Suppressor macrophage treated with lipopolysaccharide for 4 hours (primary cell): ENCODE measurements at regions not wholly inside any gene's neighbourhood (a gene's known extent, or its start where the extent isn't known, plus 50 kb on each side); places are given as distances from the start of the nearest gene placed in this dataset.

Source experiments
- DNase-seq: peaks from one replicate; pipeline ENCODE4 v3.0.0-alpha.2; 2020

DNA sequence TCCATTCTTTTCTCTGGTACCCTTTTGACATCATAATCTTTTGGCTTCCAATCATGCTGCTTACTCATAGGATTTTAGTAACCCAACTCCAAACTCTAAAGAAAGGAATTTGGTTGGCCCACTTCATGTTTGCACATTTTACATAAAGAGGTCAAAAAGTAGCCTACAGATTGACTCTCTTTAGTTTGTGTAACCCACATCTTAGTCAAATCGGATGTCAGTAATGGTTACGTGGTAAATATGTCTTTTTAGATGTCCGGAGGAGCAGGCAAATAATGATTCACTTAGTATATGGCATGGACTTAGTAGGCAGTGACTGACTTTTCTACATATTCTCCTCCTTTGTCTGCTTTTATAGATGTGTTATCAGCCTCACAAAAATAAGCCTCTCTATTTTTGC is 711.6 kb upstream of the FOXG1 start:
- no peak for DNase-seq

DNA sequence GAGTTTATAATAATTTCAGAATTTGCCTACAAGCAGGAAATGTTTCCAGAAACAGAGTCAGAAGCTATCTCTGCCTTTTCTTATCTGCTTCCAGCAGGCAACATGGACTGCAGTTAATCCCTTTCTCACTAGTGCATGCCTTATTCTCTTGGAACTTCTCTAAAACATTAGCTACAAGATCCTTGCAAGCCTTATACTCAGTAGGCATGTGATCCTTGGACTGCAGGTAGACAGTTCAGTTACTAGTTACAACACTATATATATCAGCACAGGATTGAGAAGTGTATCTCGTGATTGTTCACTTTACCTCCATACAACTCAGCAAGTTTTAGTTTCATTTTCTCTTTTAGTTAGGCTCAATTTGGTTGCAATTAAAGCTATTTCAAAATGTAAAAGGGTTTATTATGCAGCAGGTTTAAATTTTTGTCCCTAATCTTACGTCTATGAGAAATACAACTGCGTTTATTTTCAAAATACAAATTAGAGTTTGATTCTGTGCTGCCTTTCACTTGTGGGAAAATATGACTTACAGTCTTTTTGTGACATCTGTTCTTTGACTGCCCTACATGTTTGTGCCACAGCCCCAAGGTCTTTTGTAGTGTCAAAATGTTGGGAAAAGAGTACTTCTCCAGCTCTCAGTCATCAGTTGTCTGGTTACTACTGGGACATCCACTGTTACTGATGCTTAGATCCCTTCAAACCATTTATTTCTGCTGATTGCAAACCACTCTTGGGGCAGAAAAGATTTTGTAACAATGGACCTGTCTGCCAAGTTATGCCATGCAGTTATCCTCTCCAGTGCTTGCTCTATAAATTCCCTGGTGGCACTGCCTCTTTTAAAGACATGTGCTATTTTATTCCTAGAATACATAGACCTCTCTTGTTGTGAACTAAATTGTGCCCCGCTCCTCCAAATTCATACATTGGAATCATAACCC is 709.0 kb upstream of the FOXG1 start:
- DNase-seq: peak; percentile 10

DNA sequence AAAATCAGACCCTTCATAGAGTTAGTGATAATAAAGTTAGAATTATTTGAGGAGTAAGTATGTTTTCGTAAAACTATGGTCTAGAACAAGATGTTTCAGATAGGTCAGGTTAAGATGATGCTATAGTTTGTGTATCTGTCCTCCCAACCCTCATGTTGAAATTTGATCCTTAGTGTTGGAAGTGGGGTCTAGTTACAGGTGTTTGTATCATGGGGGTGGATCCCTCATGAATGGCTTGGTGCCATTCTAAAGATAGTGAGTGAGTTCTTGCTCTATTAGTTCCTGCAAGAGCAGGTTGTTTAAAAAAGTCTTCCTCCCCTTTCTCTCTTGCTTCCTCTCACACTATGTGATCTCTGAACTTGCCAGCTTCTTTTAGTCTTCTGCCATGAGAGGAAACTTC is 707.3 kb upstream of the FOXG1 start:
- DNase-seq: no peak

DNA sequence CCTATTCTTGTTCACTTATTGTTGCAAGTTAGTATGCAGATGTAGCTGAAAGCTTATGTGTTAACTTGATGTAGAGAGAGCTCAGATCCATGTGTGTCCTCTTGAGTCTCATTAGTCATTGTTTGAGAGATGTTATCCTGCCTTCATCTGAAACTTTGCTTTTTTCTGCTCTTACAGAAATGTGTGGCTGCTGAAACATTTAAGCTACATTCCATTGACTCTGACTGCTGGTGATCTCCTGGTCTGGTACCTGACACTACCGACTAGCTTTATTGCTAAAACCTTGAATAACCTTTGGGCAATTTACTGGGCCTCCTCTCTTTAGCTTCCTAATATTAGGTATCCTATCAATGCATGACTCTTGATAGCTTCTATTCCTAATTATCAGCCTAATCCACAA is 705.6 kb upstream of the FOXG1 start:
- no peak for DNase-seq

DNA sequence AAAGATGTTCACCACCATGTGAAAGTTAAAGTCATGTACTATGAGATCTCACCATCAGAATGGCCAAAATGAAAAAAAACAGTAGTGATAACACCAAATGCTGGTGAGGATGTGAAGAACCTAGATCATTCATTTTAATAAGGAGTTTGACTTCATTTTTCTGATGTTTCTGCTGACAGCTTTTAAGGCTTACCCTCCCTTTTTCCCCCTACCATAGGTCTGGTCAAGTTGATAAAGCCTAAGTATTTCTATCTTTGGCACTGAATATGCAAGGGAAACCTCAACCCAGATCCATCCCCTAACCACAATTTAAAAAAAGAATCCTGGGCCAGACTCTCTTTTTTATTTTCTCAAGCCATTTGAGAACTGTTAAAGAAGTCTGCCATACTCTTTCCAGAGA is 689.6 kb upstream of the FOXG1 start:
- no peak for DNase-seq

DNA sequence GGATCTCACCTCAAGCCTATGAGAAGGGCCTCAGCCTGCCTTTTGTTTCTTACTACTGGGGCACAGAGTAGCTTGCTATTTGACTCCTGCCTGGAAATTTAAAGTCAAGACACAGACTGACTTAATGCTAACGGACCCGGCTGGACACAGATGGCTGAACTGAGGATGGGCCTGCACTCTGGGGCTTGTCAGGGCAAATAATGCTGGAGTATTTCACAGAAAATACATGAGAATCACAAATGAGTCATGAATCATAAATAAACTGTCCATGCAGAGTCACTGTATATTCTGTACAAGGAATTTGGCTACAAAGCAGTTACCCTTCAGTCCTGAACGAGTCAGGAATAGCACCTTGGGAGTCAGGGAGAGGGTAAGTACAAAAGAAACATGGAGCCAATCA is 683.2 kb upstream of the FOXG1 start:
- DNase-seq: no peak

DNA sequence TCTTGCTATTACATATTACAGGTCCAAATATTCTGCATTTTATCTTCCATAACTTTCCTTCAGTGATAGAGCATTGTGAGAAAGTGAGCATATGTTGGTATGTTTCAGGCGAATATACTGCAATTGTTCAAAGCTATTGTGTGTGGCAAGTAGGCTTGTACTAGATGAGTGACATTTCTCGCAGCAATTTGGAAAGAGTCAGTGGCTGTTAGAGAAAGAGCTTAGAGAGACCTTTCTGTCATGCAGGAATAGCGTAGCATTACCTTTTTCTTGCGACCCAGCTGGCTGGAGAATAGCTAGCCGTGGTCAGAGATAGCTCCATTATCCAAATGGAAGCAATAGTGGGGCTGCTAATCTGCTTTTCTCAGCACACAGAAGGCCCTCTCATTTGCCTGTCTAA is 678.5 kb upstream of the FOXG1 start:
- DNase-seq: no peak

DNA sequence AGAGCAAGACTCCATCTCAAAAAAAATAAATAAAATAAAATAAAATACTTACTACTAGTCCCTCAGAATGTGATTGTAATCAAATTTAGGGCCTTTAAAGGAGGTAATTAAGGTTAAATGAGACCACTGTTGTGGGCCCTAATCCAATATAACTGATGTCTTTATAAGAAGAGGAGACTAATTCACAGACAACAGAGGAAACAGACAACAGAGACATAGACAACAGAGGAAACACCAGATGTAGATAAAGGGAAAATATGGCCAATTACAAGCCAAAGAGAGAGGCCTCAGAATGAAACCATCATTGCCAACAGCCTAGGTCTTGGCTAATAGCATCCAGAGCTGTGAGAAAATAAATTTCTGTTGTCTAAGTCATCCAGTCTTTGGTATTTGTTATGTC is 669.0 kb upstream of the FOXG1 start:
- DNase-seq: no peak

DNA sequence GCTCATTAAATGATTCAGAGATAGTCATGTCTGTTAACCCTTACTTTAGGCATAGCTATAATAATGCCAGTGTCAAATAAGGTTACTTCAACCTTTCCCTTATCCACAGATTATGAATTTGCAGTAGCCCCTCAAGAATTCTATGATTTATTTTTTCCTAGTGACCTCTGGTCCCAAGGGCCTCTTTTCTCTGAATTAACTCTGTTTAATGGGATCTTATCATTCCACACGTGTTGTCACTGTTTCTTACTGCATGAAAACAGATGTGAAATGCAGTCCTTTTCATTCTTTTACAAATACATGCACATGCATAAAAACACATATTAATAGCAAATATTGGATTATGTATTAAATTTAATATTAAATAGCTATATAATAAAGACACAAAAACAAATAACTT is 667.7 kb upstream of the FOXG1 start:
- no peak for DNase-seq

DNA sequence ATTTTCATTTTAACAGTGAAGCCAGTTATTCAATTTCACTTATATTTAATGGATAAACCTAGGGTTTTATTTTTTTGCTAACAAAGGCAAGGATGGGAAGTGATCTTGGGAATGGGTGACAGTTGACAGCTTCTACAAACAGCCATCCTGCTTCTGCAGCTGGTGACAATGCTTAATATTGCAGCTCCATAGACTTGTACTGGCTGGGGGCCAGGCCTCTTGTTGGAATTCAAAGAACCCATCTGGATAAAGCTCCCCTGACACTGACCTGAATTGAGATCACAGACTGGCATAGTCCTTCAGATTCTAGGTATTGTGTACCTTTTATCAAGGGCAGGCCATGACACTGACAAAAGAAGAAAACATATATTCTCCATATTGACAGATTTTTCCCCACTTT is 664.6 kb upstream of the FOXG1 start:
- no peak for DNase-seq

DNA sequence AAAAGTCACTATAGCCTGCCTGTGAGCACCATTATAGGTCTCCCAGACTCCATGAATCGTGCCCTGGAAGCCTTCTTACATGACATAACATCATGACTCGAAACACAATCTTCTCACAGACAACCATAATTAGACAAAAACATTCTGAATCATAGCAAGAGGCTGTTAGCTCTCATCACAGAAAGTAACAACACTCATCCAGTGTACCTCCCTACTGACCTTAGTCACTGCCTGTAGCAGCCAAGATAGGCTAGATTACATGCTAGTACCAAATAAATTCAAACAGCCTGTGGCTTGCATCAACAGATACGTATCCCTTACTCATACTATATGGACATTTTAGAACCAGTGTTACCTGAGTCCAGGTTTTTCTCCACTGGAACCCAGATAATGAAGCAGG is 663.8 kb upstream of the FOXG1 start:
- no peak for DNase-seq

DNA sequence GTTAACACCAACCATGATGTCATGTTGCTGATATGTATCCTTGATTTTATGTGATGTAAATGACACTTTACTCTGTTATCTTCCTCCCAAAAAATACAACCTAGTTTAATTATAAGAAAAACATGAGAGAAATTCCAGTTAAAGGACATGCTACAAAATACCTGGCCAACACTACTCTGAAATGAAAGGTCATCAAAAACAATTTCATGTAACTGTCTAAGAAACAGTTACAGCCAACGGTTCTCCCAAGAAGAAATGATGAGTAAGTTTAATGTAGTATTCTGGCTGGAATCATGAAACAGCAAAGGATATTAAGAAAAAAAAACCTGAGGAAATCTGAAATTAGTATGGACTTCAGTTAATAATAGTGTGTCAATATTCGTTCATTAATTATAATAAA is 653.3 kb upstream of the FOXG1 start:
- no peak for DNase-seq

DNA sequence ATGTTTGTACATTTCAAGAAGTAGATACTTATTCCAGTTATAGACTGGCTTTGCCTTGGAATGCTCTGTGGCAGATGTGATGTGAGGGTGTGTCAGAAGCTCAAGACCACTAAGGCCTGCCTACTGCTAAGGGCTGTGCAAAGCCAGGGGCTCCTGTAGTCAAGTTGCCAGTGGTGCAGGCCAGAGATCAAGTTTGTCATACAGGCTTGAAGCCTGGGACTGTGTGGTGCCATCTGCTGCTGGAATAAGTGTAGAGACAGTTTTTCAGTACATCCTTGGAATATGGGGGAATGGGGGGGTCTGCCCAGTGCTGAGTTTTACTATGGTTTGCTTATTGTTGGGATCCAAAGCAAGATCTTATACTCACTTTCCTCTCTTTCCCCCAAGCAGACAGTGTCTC is 649.9 kb upstream of the FOXG1 start:
- no peak for DNase-seq

DNA sequence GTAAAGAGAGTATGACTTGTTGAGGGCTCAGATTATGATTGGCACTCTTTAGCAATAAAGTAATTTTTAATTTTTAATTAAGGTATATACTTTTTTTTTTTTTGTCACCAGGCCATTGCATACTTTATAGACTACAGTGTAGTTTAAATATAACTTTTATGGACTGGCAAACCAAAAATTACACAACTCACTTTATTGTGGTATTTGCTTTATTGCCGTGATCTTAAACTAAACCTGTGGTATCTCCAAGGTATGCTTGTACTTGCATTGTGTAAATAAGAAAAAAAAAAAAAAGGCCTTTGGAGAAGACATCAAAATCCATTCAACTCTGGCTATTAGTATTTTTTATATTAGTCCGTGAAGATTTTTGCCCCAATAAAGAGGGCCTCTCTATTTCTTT is 646.7 kb upstream of the FOXG1 start:
- DNase-seq: no peak

DNA sequence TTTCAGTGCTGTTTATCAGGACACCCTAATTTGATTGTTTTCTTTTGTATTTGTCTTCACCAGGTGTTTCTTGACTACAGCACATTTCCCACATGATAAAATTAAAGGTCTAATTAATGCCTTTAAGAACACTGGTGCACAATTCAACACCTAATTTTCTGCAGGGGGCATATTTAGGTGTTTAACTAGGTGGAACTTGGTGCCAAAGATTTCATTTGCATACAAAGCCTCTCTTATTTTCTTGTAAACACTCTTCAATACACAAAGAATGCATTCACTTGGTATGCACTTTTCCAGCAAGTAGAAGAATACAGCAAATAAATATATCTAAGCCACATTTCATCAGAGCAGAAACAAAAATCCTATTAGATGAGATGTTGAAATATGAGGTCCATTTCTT is 646.2 kb upstream of the FOXG1 start:
- no peak for DNase-seq

DNA sequence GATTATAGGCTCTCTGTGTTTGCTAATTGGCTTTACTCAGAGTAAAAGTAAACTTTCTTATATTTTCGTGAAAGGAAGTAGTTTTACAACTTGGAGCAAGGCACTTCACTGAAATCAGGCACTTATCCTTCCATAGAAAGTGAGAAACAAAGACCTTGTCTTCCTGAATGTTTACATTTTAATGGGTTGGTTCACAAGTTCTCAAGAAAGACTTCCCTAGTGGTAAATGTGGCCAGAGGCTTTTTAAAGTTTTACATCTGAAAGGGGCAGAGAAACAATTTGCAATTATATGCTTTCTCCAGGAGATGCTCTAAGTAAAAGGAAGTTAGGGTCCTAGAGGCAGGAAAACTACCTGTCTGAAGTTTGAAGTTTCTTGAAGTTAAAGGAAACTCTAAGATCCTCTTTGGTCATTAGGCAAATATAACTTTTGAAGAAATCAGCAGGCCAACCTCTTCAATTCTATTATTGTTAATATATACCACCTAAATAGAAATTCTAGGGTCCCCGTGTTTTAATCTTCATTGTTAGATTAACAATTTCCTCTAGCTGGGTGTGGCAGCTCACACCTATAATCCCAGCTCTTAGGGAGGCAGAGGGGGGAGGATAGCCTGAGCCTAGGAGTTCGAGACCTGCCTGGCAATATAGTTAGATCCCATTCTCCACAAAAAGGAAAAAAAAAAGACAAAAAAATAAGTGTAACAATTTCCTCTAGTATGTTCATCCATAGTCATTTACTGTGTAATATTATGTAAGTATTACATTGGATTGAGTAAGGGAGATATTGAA is 644.9 kb upstream of the FOXG1 start:
- DNase-seq: no peak

DNA sequence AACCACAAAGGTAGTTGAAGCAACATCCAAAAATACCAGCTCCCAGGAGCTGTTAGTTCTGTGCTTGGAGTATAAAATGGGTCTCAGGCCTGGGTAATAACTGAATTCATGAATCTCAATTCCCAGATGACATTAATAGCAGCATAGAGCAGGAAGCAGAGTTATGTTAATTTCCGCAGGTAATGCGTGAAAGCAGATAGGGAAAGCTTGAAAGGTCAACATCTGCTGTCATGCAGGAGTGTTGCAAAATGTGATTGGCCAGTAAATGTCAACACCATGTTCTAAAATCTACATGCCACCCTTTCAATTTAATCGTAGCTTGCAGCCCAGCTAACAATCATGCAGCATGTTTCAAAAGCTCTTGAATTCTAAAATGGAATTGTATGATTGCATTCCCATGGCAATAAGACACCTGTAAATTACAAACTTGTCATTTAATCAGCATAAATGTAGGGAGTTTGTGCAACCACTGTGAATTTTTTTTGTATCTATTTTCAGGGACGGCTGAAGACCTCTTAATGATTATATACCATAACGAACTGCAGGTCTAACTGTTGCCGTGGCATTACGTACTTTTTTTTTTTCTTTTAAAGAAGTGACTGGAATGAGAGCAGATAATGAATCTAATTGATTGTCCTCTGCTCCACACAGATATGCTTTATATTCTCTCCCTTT is 635.8 kb upstream of the FOXG1 start:
- DNase-seq: no peak

DNA sequence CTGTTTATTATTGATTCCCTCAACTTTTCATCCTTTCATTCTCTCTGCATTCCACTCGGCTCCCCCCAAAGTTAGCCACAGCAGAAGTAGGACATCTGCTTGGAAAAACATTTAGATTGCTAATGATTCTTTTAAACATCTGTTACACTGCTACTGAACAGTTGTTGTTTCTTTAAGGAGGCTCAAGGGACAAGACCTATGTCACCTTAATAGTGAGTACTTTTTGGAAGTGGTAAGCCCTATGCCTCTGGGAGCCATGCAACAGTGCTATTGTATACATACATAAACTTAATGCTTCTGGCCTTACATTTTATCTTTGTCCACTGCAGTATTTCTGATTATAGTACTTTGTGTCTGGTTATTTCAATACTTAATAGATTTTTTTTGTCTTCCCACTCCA is 628.2 kb upstream of the FOXG1 start:
- no peak for DNase-seq

DNA sequence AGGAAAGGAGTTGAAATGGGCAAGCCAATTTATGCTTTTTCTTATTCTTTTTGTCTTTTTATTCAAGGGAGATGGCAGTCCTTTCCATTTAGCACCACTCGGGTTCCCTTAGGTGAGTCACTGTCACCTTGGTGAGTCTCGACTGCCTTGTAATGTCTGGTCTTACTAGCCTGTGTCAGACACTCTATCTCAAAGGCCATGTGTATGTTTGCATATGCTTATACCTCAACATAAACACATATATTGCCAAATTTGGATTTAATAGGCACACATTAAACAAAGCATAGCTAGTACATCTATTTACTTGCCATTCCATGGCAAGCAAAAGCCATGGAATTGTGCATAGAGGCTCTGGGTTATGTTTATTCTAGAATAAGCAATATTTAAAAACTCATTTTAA is 624.9 kb upstream of the FOXG1 start:
- DNase-seq: no peak

DNA sequence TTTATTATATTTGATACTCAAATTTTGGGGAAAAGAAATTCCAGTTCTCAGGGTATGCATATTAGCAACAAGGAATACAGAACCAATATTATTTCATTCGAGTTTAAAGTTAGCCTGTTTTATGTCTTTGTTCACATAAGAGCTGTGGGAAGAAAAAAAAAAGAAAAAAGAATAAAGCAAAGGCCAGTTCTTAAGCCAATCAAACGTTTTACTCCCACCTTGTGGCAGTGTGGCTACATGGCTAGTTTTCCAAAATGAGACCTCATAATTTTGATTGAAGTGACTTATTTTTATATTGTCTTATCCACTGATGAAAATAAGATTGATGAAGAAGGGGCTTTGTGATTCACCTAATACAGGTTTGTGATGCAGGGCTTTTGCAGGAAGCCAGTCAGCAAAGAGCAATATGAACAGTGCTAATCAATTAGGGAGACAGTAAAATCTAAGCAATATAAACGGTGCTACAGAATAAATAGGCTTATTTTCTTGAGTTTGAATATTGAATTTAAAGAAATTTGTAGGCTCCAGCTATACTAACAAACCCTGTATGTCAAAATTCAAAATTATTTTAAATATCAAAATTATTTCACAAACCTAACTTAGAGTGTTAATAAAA is 624.1 kb upstream of the FOXG1 start:
- no peak for DNase-seq

DNA sequence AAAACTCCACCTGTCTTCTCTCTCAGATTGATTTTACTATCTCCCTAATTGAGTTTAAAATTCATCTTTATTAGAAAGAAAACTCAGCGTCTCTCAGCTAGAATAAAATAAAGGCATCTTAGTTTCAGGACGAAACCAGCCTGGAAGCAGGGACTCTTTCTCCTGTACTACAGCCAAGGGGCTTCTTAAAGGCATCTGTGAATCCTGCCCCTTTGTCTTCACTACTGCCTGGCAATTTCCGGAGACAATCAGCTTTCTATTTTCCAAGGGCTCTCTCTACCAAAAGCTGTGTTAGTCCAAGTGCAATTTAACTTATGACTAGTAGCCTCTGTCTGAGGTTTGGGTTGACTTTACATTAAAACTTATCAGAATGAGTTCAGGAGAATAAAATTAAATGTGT is 623.3 kb upstream of the FOXG1 start:
- no peak for DNase-seq

DNA sequence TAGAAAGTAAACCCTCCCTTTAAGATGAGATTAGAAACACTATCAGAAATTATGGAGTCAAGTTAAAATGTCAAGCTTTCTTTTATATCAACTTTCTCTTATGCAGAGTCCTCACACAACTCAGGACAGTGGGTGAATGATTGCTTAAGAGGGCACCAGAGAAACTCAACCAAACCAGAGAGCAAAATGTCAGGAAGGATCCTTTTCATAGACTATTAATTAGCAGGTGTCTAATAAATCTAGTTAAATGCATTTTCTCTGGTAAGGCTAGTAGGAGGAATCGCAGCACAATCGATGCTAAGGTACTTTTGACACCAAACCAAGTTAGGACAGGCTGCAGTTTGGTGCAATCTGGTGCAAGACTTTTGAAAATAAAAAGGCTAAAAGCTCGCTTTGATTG is 614.7 kb upstream of the FOXG1 start:
- no peak for DNase-seq

DNA sequence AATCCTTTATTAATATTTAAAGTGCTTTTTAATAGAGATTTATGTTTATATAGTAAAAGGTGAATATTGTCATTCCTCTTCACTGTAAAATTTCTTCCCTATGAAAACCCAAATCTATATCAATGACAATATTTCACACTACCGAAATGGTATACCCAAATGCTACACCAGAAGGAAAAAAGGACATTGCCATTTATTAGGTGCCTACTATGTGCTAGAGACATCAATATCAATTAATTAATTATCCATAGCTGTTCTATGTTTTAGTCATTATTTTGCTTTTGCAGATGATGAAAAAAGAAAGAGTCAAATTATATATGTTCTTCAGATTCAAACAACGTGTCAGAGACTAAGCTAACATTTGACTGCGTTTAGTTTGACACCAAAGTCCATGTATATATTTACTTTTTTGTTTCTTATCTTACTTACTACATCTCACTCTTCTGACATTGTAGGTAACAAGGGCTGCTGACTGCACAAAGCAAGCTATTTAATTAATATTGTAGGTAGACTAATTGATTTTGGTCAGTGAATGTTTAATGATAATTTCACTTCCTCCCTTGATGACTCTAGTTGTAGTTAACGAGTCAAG is 614.0 kb upstream of the FOXG1 start:
- no peak for DNase-seq
